Nucleus accumbens (tissue), 56 donors: ENCODE measurements at regions not wholly inside any gene's neighbourhood (a gene's known extent, or its start where the extent isn't known, plus 50 kb on each side); places are given as distances from the start of the nearest gene placed in this dataset.
A peak's percentile ranks its signal among the peaks of the same experiment; 100 is the strongest.
"Not testable (repeated sequence)": the region's sequence is repeated elsewhere in the genome, so short reads cannot be mapped to it uniquely, and the experiment has no call there.

Experiments used
- DNase-seq, 56 donors: peaks; one replicate each; lab custom pipeline; 2025; lab: John Stamatoyannopoulos, UW

DNA sequence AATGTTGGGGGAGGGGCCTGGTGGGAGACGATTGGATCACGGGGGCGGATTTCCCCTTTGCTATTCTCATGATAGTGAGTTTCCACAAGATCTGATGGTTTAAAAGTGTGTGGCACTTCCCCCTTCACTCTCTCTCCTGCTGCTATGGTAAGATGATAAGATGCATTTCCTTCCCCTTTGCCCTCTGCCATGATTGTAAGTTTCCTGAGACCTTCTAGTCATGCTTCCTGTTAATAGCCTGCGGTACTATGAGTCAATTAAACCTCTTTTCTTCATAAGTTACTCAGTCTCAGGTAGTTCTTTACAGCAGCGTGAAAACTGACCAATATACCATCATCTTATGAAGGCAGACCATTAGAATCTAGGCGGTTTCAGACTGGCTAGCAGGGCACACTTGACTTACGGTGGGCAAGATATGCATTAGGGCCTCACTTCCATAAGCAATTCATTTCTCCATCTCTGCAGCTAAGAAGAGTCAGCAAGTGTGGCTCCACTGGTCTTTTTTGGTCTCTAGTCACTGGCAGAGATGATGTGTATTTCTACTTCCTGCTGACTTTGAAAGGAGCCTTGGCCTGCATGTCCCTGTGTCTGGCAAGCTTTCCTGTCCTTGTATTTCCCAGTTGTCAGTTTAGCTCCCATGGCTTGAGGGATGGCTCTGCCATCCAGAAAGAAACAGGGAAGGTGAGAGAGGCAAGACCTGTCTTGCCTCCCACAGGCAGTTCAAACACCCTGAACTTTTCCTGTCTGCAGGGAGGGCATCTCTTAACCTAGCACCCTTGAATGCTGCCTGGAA is 109.0 kb upstream of the ADAMTS9 start:
- peak in 1 of 56 donors; percentile 4 for DNase-seq

DNA sequence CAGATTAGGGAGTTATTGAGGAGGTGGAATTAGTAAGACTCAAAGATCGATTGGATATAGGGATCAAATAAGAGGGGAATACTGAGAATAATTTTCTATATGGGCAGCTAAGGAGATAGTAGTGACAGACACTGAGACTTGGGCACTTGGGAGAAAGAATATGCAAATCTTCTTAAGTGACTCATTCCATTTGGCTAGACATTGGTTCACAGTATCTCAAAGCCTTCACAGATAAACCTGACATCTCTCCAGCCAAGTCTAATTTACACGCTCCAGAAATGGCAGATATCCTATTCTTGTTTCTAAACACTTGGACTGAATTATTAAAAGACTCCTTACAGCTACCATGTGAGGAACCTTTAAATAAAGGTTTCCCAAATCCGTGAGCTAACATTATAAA is 104.6 kb upstream of the ADAMTS9 start:
- DNase-seq = no peak

GRCh38 chr3:64789111-64789510 is 101.3 kb upstream of the ADAMTS9 start:
- no peak for DNase-seq

DNA sequence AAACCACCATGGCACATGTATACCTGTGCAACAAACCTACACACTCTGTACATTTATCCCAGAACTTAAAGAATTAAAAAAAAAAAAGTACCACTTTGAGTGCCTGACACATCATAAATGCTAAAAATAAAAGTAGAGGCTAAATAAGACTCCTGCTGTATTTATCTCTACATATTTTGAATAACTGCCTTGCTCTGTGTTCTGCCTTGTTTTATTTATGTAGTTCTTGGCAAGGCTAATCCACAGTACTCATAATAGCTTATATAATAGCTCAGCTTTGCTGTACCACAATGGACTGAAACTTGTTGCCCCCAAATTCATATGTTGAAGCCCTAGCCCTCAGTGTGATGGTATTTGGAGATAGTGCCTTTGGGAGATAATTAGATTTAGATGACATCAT is 95.4 kb upstream of the ADAMTS9 start:
- DNase-seq = no peak

- not testable (repeated sequence) for DNase-seq
These were observed 93.1 kb upstream of the ADAMTS9 start for GRCh38 chr3:64780923-64781322.

DNA sequence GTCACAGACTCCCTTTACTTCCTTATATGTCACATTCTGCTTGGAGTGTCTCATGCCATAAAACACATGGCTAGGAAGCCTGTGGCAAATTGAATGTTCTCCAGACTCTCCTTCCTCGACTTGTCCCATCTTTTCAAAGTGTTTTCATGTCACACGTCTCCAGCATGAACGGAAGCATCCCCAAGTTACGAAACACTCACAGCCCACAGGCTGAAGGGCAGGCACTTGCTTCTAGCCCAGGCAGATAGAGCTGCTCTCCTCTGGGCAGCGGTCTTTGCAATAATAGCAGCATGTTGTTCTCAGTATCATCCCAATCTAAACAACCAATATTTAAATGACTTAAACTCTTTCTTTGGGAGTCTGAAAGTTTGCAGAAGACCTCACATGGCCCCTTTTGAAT is 85.3 kb upstream of the ADAMTS9 start:
- DNase-seq = no peak

- no peak for DNase-seq
These were observed 78.6 kb upstream of the ADAMTS9 start for GRCh38 chr3:64766440-64766839.

DNA sequence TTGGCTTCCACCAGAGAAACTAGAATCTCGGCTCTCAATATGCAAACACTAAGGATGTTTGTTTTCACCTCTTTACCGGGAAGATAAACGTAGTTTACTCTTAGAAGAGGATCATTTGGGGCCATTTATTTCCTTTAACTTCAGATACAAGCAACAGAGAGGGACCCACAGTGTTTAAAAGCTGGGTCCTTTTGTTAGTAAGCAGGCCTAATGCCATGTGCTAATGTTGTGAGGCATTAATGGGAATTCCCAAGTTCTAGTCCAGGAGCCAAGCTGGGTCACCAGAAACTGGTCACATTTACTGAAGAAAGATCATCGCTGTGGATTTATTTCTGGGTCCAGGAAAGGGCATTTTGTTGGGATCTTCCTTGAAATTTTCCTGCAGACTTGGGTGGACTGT is 78.1 kb upstream of the ADAMTS9 start:
- peak in 1 of 56 donors; percentile 1 for DNase-seq

GRCh38 chr3:64764386-64764929 is 76.7 kb upstream of the ADAMTS9 start:
- no peak for DNase-seq

DNA sequence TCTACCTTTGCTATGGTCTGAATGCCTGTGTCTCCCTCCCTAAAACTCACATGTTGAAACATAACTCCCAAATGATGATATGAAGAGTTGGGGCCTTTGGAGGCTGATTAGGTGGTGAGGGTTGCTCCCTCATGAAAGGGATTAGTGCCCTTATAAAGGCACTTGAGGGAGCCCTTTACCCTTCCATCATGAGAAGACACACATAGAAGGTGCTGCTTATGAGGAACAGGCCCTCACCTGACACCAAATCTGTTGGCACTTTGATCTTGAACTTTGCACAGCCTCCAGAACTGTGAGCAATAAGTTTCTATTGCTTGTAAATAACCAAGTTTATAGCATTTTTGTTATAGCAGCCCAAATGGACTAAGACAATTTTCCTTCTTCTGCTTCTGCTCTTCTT is 76.2 kb upstream of the ADAMTS9 start:
- no peak for DNase-seq

DNA sequence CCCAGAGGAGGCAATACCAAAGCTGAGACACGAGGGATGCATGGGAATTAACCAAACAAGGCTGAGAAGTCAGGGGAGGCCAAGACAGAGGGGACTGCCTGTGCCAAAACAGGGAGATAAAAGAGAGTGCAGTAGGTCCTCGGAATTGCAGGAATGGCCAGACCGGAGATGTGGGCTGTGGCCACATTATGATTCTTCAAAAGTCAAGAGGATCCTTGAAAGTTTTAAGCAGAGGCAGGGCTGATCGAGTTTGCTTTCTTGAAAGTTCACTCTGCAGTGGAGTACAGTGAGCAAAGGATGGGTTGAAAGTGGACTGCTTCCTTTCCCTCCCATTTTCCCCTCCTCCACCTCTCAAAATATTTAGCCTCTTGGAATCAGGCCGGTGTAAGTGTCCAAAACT is 73.9 kb upstream of the ADAMTS9 start:
- DNase-seq = no peak

DNA sequence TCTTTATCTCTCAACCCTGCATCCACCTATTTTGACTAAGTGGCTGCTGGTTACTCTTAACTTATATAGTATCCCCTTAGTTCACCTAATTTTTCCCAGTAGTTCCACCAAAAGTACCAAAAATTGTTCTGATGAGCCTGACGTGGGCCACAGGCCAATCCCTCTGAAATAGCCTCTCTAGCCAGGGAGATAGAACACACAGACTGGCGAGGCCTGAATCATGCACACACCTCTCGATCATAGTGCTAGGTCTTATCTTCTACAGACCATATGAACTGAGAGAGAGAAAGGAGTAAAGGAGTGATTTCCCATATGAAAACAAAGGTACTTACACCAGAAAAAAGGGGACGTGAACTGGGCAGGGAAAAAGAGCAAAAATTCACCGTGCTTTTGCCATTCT is 72.5 kb upstream of the ADAMTS9 start:
- no peak for DNase-seq

DNA sequence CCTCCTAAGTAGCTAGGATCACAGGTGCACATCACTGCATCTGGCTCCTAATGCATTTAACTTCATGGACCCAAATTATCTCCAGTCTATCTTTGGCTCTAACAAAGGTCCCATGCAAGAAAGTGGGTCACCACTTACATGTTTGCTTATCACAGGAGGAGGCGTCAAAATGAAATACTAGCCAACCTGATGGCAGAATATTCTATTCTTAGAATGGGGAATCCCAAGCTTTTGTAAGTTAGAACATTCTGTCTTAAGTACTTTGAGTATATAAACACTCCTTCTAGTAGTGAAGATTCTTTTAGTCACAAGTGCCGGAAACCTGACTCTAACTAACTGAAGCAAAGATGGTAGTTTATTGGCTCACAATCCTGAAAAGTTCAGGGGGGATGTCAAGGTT is 72.0 kb upstream of the ADAMTS9 start:
- no peak for DNase-seq

DNA sequence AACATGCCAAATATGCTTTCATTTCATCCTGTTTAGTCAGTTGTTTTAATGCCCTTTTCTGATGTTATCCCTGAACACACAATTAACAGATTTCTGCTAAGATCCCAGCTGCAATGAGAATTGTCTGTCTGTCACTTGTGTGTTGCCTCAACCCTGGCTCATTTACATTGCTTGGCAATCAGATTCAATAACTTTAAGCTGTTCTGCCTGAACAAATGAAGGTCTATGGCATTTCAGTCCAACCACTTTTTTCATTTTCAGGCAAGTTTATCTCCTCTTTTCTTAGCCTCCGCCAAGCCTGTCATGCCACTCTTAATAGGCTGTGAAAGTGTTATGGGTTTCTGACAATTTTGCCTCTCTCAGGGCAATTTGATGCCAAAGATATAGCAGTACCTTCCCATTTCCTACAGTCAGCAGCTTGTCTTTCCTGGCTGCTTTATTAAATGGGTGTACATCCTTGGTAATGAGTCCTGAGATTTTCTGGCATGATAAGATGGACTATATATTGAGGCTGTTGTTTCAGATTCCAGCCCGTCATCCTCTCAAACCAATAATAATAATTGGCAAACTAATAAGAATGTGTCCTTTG is 68.7 kb upstream of the ADAMTS9 start:
- no peak for DNase-seq

- no peak for DNase-seq
These were observed 60.6 kb upstream of the ADAMTS9 start for GRCh38 chr3:64748244-64748904.

DNA sequence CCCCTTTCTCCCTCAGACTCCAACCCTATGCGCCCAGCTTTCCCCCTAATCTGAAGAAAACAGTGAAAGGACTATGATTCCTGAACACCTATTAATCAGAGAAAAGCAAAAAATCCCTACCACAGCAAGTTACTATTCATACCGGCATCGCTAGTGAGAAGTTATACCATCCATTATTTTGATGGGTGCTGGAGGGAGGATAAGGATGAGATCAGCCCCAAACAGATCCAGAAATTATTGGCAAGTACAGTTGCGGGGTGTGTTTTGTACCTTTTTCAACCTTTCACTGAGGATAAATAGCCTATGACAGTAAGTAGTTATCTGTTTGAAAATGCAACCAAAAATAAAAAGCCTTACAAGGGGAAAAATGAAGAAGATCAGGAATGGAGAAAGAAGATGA is 59.9 kb upstream of the ADAMTS9 start:
- no peak for DNase-seq

GRCh38 chr3:64743887-64744243 is 56.1 kb upstream of the ADAMTS9 start:
- DNase-seq = no peak

GRCh38 chr3:64743156-64743886 is 55.5 kb upstream of the ADAMTS9 start:
- DNase-seq = no peak

DNA sequence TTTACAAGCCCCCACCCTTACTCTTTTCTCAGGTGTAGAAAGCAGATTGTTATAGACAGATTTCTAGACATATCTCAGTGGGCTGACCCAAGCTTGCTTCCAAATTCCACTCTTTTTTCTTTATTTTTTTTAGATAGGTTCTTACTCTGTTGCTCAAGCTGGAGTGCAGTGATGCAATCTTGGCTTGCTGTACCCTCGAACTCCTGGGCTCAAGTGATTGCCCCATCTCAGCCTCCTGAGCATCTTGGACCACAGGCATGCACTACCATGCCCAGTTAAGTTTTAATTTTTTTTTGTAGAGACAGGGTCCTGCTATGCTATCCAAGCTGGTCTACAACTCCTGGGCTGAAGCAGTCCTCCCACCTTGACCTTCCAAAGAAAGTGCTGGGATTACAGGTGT is 53.5 kb upstream of the ADAMTS9 start:
- no peak for DNase-seq

GRCh38 chr3:64739971-64740631 is 52.3 kb upstream of the ADAMTS9 start:
- DNase-seq = no peak
